ENCODE measurements at regions not wholly inside any gene's neighbourhood (a gene's known extent, or its start where the extent isn't known, plus 50 kb on each side); places are given as distances from the start of the nearest gene placed in this dataset.
"Not testable (repeated sequence)": the region's sequence is repeated elsewhere in the genome, so short reads cannot be mapped to it uniquely, and the experiment has no call there.

- TF ChIP-seq, protein P1, sequence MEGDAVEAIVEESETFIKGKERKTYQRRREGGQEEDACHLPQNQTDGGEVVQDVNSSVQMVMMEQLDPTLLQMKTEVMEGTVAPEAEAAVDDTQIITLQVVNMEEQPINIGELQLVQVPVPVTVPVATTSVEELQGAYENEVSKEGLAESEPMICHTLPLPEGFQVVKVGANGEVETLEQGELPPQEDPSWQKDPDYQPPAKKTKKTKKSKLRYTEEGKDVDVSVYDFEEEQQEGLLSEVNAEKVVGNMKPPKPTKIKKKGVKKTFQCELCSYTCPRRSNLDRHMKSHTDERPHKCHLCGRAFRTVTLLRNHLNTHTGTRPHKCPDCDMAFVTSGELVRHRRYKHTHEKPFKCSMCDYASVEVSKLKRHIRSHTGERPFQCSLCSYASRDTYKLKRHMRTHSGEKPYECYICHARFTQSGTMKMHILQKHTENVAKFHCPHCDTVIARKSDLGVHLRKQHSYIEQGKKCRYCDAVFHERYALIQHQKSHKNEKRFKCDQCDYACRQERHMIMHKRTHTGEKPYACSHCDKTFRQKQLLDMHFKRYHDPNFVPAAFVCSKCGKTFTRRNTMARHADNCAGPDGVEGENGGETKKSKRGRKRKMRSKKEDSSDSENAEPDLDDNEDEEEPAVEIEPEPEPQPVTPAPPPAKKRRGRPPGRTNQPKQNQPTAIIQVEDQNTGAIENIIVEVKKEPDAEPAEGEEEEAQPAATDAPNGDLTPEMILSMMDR (IDR thresholded peaks at IDR 0.05), result not testable (repeated sequence)
- TF ChIP-seq POLR2A (IDR thresholded peaks at IDR 0.05), result not testable (repeated sequence)
These were observed 298.0 kb downstream of the ANAPC1 start for GRCh38 chr2:111586014-111586413.

Data from esophagus squamous epithelium (tissue), 4 donors.